EL (cell line): ENCODE measurements at regions not wholly inside any gene's neighbourhood (a gene's known extent, or its start where the extent isn't known, plus 50 kb on each side); places are given as distances from the start of the nearest gene placed in this dataset.

Source experiments
- DNase-seq: peaks from one replicate; pipeline ENCODE4 v3.0.0-alpha.2; 2016

- no peak for DNase-seq
Observed at GRCh38 chr3:55218577-55218976, 268.5 kb downstream of the WNT5A start.

- no peak for DNase-seq
Observed at GRCh38 chr3:55207744-55208143, 279.4 kb downstream of the WNT5A start.

GRCh38 chr3:55205990-55206389, 278.1 kb upstream of the LRTM1 start:
- no peak for DNase-seq

DNA sequence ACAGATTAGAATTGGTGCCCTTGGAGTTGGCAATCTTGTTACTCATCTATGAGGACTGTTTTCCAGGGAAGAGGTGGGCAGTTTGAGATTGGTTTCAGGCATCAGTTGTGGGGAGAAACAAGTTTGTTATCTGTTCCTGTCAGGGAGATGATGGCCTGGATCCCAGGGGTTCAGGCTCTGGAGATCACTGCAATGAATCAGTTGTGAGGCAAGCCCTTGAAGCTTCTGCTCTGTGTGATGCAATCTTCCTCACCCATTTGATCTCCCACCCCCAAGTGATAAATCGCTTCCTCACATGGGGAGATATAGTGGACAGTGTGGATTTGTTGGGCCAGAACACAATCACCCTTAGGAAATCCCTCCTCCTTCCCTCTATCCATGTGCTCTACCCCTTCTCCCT, 276.6 kb upstream of the LRTM1 start:
- DNase-seq = peak; percentile 33

GRCh38 chr3:55203546-55203945, 275.7 kb upstream of the LRTM1 start:
- no peak for DNase-seq

DNA sequence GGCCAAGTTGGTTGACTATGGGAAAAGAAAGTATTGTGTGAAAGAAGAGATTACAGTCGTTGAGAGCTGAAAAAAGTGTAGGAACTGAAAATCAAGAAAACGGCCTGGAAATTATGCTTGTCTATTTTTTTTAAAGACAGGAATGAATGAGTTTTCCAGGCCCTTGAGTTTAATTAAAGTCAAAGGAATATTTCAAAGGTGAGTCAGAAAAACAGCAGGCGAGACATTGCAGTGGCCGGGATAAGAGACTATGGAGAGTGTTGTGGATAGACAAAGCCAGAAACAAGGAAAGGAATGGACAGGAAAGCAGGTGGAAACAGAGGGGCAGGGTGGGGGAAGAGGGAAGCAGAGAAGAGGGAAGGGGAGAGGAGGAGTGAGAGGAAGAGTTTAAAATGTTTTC, 275.1 kb upstream of the LRTM1 start:
- peak; percentile 81 for DNase-seq

GRCh38 chr3:55202326-55202725, 274.5 kb upstream of the LRTM1 start:
- DNase-seq = peak; percentile 84

DNA sequence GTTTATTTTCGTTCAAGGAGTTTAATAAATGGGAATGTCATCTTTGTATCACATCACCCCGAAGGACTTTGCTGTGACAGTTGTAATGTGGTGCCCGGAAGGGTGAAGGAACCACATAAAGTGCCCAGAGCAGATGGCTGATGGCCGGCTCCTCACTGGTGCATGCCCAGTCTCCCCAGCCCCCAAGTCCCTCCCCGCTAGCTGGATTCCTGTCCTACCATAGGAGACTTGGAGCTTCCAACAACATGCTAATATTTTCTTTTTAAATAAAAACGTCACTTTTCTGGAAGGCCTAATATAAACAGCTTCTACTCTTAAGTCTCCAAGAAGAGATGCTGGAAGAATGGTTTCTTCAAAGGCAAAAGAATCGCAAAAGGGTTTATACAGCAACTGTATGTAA, 273.9 kb upstream of the LRTM1 start:
- no peak for DNase-seq

DNA sequence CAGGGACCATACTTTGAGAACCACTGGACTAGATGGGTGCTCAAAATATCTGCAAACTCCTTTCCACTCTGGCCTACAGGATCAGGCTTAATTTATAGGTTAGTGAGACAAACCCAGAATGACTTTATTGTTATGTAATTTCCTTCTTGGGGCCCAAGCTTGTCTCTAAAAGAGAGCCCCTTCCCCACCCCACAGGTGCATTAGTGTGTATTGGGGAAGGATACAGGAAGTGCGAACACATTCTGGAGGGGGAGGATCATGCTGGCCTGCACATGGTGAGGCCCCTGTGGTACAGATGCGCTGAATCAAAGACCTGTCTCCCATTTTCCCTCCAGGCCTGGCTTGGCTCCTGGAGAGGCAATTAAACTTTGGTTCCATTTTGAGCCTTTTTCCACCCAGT, 273.0 kb upstream of the LRTM1 start:
- DNase-seq = no peak

GRCh38 chr3:55198554-55198953, 270.7 kb upstream of the LRTM1 start:
- peak; percentile 96 for DNase-seq

GRCh38 chr3:55197021-55197420, 269.2 kb upstream of the LRTM1 start:
- peak; percentile 22 for DNase-seq

GRCh38 chr3:55196495-55196894, 268.6 kb upstream of the LRTM1 start:
- DNase-seq = no peak

DNA sequence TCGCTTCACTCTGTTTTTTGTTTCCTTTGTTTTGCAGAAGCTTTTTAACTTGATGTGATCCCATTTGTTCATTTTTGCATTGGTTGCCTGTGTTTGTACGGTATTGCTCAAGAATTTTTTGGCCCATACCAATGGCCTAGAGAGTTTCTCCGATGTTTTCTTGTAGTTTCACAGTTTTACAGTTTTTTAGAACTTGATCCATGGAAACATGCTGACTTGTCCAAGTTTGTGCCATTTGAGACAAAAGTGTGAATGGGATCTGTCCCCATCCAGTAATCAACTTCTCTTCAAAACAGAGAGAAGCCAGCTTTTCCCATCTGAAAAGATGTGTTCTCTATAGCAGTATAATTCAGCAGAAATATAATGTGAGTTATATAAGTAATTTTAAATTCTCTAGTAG, 266.5 kb upstream of the LRTM1 start:
- no peak for DNase-seq

- peak; percentile 99 for DNase-seq
Observed at GRCh38 chr3:55191911-55192775, 264.3 kb upstream of the LRTM1 start.

DNA sequence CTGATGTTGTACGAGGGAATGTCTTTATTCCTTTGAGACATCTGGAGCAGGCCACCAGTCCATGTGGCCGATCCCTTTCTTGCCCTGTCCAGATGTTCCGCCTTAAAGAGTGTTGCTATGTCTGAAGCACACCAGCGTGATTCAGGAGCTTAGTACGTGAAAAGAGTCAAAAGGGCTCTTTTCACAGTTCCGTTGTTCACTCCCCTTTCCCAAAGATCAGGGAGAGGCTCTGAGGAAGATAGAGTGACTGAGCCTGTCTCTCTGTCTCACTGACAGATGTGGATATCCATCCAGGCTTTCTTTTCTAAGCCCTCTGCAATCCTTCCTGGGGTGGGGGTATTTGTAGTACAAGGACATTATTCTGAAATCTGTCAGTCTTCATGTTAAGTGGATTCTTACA, 262.5 kb upstream of the LRTM1 start:
- peak; percentile 86 for DNase-seq

DNA sequence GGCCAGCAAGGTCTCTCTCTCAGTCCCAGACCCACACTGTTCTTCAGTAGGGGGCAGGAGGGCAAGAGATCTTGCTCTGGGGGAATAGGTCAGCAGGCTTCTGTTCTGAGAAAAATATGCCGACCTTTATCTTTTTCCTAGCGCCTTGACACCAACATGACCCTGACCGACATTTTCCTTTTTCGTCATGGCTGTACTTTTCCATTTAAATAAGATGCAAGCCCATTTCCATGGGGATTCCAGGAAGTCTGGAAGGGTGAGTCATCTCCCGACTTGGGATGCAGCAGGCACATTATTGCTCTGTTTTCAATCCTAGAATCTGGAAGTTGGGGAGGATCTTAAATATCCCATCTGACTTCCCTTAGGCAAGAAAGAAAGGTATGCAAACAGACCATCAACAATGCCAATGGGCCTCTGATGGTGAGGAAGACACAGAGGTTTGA, 261.5 kb upstream of the LRTM1 start:
- peak; percentile 95 for DNase-seq

GRCh38 chr3:55185380-55185779, 257.5 kb upstream of the LRTM1 start:
- peak; percentile 68 for DNase-seq

GRCh38 chr3:55183201-55183600, 255.3 kb upstream of the LRTM1 start:
- no peak for DNase-seq

GRCh38 chr3:55180936-55181535, 253.2 kb upstream of the LRTM1 start:
- peak; percentile 63 for DNase-seq

- peak; percentile 73 for DNase-seq
Observed at GRCh38 chr3:55180161-55180560, 252.3 kb upstream of the LRTM1 start.

GRCh38 chr3:55178336-55178735, 250.5 kb upstream of the LRTM1 start:
- DNase-seq = no peak

GRCh38 chr3:55177749-55178148, 249.9 kb upstream of the LRTM1 start:
- DNase-seq = no peak

GRCh38 chr3:55175423-55175822, 247.6 kb upstream of the LRTM1 start:
- DNase-seq = no peak

- DNase-seq = no peak
Observed at GRCh38 chr3:55174747-55175146, 246.9 kb upstream of the LRTM1 start.

- peak; percentile 9 for DNase-seq
Observed at GRCh38 chr3:55173504-55173903, 245.6 kb upstream of the LRTM1 start.
